22Rv1 (cell line): ENCODE measurements at regions not wholly inside any gene's neighbourhood (a gene's known extent, or its start where the extent isn't known, plus 50 kb on each side); places are given as distances from the start of the nearest gene placed in this dataset.

Source experiments
- H3K27ac ChIP-seq: fragments of 450-650 bp; 2 replicates; pipeline ENCODE4 v1.5.1; 2017
- CTCF ChIP-seq: fragments of 450-650 bp; IDR thresholded peaks from 2 replicates; pipeline ENCODE4 v1.5.1; 2017; ENCODE audit warnings: mild to moderate bottlenecking
- ZFX ChIP-seq: fragments of 450-650 bp; IDR thresholded peaks from 2 replicates; pipeline ENCODE4 v1.6.1; 2017; ENCODE audit warnings: antibody characterized with exemption, borderline replicate concordance

- no peak overlapping the region for H3K27ac ChIP-seq
- TF ChIP-seq ZFX (no peak), CTCF (no peak)
Observed at GRCh38 chr6:50330347-50330746, 280.6 kb upstream of the DEFB112 start.

- no peak overlapping the region for H3K27ac ChIP-seq
- no peak for TF ChIP-seq CTCF
- TF ChIP-seq ZFX = no peak
Observed at GRCh38 chr6:50330963-50331362, 281.2 kb upstream of the DEFB112 start.

- TF ChIP-seq ZFX = no peak
- H3K27ac ChIP-seq = no peak overlapping the region
Observed at GRCh38 chr6:50333696-50334095, 284.0 kb upstream of the DEFB112 start.

GRCh38 chr6:50337532-50338122, 287.9 kb upstream of the DEFB112 start:
- no peak for TF ChIP-seq ZFX
- TF ChIP-seq CTCF = no peak
- H3K27ac ChIP-seq = no peak overlapping the region

GRCh38 chr6:50353603-50354002, 303.9 kb upstream of the DEFB112 start:
- no peak overlapping the region for H3K27ac ChIP-seq
- TF ChIP-seq ZFX (no peak), CTCF (peak; percentile 16; the same call in 1 of the 2 replicates)

- TF ChIP-seq CTCF = no peak
- no peak for TF ChIP-seq ZFX
- H3K27ac ChIP-seq = no peak overlapping the region
Observed at GRCh38 chr6:50358113-50358512, 308.4 kb upstream of the DEFB112 start.

GRCh38 chr6:50361641-50362331, 312.1 kb upstream of the DEFB112 start:
- no peak for TF ChIP-seq ZFX
- TF ChIP-seq CTCF = no peak
- H3K27ac ChIP-seq = no peak overlapping the region
